LNCaP clone FGC (cell line): ENCODE measurements at regions not wholly inside any gene's neighbourhood (a gene's known extent, or its start where the extent isn't known, plus 50 kb on each side); places are given as distances from the start of the nearest gene placed in this dataset.
"Not testable (repeated sequence)": the region's sequence is repeated elsewhere in the genome, so short reads cannot be mapped to it uniquely, and the experiment has no call there.

Source experiments
- DNase-seq: peaks from one replicate; pipeline ENCODE4 v3.0.0-alpha.2; 2011; ENCODE audit warnings: low read depth
- H3K4me3 ChIP-seq: 2 replicates; pipeline ENCODE4 v1.5.1; 2011; ENCODE audit warnings: mild to moderate bottlenecking, low read depth, low read length, control low read depth
- CTCF ChIP-seq: IDR thresholded peaks from 2 replicates; pipeline ENCODE4 v1.5.1; 2012; ENCODE audit warnings: mild to moderate bottlenecking; ENCODE audit not compliant: control insufficient read depth, insufficient read depth; ENCODE audit errors: extremely low read depth

DNA sequence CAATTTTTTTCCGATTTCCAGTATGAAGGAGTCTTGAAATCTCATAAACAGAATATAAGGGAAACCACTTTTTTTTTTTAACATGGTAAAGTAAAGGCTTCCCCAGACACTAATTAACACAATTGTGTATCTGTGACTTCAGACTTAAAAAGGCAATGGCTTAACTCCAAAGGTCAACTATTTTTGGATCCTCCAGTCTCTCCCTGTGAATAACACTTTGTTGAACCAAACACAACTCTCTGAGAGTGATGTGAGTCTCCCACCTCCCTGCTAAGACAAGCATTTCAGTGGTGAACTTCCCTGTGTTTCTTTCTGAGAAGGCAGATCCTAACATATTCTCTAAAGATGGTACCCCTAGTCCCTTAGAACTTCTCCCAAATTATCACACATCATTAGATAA lies 219.6 kb upstream of the RBBP8 start:
- DNase-seq = no peak

GRCh38 chr18:22717536-22717935 lies 215.6 kb upstream of the RBBP8 start:
- not testable (repeated sequence) for H3K4me3 ChIP-seq, DNase-seq

More for the DNA sequence above, 219.6 kb upstream of the RBBP8 start:
- no peak overlapping the region for H3K4me3 ChIP-seq
- no peak for TF ChIP-seq CTCF

GRCh38 chr18:22723221-22723620 lies 209.9 kb upstream of the RBBP8 start:
- H3K4me3 ChIP-seq = no peak overlapping the region
- DNase-seq = no peak
- no peak for TF ChIP-seq CTCF

GRCh38 chr18:22723773-22724172 lies 209.4 kb upstream of the RBBP8 start:
- no peak for TF ChIP-seq CTCF
- DNase-seq = no peak
- H3K4me3 ChIP-seq = no peak overlapping the region

DNA sequence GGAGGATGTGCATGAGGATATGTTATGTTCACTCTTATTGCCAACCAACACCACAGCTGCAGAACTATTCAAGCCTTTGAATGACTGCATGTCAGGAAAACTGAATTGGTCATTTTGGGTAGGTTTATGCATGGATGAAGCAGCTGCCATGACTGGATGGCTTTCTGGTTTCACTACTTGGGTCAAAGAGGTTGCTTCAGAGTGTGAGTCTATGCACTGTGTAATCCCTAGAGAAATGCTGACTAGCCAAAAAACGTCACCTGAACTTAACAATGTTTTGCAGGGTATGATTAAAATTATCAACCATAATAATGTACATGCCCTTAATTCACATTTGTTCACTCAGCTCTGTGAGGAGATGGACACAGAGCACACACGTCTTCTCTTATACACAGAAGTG lies 206.7 kb upstream of the RBBP8 start:
- no peak for TF ChIP-seq CTCF
- no peak overlapping the region for H3K4me3 ChIP-seq
- no peak for DNase-seq

DNA sequence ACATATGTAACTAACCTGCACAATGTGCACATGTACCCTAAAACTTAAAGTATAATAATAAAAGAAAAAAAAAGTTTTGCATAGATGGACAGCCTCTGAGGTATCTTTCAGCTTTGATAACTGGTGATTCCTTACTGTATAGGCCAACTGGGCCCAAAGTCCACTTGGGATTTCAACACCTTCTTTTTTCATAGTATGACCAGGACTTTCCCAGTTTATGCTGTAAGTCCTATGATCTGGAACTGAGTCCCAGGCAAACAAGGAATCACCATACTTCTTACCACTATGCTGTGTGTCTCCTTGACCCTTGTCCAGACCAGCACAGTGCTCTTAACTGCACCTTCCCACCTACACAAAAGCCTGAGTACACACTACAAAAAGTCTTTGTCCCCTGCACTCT lies 205.1 kb upstream of the RBBP8 start:
- no peak overlapping the region for H3K4me3 ChIP-seq
- DNase-seq = no peak
- no peak for TF ChIP-seq CTCF

GRCh38 chr18:22728481-22729105 lies 204.5 kb upstream of the RBBP8 start:
- DNase-seq = no peak
- TF ChIP-seq CTCF = no peak
- H3K4me3 ChIP-seq = no peak overlapping the region

DNA sequence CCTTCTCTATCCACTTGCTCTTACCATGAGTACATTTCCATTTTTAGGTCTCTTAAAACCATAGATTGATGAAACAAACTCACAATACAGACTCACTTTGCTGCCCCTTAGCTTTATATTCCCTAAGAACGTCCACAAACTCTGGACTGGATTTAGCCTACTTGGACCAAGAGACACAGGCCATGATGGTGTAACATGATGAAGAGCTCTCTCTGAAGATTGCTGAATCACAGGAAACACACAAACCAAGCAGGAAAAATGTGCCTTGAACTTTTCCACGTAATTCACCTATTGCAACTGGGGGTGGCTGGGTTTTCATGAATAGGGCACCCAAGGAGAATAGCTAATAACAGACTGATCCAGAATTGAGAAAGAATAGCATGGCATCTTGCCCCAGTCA lies 201.7 kb upstream of the RBBP8 start:
- H3K4me3 ChIP-seq = no peak overlapping the region
- TF ChIP-seq CTCF = no peak
- DNase-seq = no peak
